HAP-1 (cell line): ENCODE measurements at regions not wholly inside any gene's neighbourhood (a gene's known extent, or its start where the extent isn't known, plus 50 kb on each side); places are given as distances from the start of the nearest gene placed in this dataset.

ENCODE experiments used
- DNase-seq, 2 experiments: peaks; one replicate each; pipeline ENCODE4 v3.0.0-alpha.2; 2016 to 2020; ENCODE audit warnings: low spot score in 2 of 2
- H3K27me3 ChIP-seq: fragments of 250-450 bp; sonication (Bioruptor Pico); 2 replicates; pipeline ENCODE4 v1.5.1; 2020; ENCODE audit warnings: low read depth, mild to moderate bottlenecking, moderate library complexity
- H3K36me3 ChIP-seq: fragments of 250-450 bp; sonication (Bioruptor Pico); replicated peaks from 2 replicates; pipeline ENCODE4 v1.5.1; 2020; ENCODE audit warnings: mild to moderate bottlenecking
- H3K4me1 ChIP-seq: fragments of 250-450 bp; sonication (Bioruptor Pico); 2 replicates; pipeline ENCODE4 v1.5.1; 2020; ENCODE audit warnings: mild to moderate bottlenecking
- H3K4me3 ChIP-seq: fragments of 250-450 bp; sonication (Bioruptor Pico); 2 replicates; pipeline ENCODE4 v1.5.1; 2020; ENCODE audit warnings: mild to moderate bottlenecking, moderate library complexity
- H3K9me3 ChIP-seq: fragments of 250-450 bp; sonication (Bioruptor Pico); 2 replicates; pipeline ENCODE4 v1.5.1; 2020; ENCODE audit warnings: mild to moderate bottlenecking, moderate library complexity
- in situ Hi-C: fragments of 300-500 bp; cut with MboI; formaldehyde crosslinking; loops from 3 replicates; pipeline ENCODE4 v1.14.3; 2020; ENCODE audit warnings: low sequenced_read_pairs, inconsistent platforms, mixed read lengths

DNA sequence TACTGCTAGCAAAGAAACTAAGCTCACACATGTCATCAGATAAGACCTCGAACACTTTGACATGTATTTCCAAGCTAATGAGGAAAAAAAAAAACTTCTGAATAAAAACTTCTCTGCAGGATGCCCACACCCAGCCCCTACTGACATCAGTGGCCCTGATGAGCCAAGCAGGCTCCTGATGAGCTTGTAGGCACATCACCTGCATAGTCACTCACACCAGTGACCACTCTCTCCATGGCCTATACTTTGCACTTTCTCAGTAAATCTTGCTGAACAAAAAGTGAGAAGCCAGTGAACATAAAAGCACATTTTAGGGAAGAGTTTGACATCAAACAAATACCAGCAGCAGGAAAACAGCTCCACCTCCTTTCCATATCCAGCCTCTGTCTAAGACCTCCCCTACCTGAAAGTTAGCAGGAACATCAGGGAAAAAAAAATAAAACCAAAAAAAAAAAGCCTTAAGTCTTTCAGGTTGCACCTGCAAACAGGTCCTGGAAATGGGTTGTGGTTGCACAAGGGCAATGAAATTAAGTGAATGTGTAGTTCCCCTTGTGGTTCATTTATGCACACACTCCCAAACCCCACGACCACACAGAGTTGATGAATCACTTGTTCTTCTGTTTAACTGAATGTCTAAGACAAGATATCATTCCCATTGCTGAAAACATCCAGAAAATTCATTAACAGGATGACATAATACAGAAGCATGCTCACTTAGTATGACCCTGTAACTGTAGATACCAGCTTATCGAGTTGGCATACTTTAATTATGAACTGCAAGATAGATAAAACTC lies 205.2 kb upstream of the PDE1C start:
- Histone ChIP-seq H3K36me3 (no peaks in the 10 kb centered on the region), H3K9me3 (no peaks in the 10 kb centered on the region), H3K27me3 (peaks cover 5% of the 10 kb centered on the region; the same call in 1 of the 2 replicates), H3K4me3 (no peak overlapping the region), H3K4me1 (no peaks in the 10 kb centered on the region)
- in situ Hi-C loops, result no loop called here
- no peak for DNase-seq

DNA sequence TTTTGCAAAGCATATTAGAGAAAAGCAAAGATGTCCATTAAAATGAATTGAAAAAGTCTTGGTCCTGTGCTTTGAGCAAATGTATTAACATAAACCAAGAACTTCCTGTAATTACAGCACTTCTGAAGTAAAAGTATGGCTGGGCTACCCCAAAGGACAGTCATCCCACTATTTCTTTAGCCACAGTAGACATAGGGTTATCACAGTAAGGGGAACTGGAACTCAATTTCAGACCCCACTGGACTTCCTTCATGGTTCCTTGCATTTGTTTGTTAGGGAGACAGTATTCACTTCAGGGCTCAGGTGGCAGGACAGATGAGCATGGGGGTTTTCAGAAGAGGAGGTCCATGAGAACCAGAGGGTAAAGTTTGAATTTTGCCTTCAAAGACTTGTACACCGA lies 203.1 kb upstream of the PDE1C start:
- Histone ChIP-seq H3K4me3 (no peak overlapping the region), H3K27me3 (peaks cover 2% of the 10 kb centered on the region; the same call in 1 of the 2 replicates), H3K9me3 (no peaks in the 10 kb centered on the region), H3K36me3 (no peaks in the 10 kb centered on the region), H3K4me1 (no peaks in the 10 kb centered on the region)
- DNase-seq, result no peak
- in situ Hi-C loops, result no loop called here

DNA sequence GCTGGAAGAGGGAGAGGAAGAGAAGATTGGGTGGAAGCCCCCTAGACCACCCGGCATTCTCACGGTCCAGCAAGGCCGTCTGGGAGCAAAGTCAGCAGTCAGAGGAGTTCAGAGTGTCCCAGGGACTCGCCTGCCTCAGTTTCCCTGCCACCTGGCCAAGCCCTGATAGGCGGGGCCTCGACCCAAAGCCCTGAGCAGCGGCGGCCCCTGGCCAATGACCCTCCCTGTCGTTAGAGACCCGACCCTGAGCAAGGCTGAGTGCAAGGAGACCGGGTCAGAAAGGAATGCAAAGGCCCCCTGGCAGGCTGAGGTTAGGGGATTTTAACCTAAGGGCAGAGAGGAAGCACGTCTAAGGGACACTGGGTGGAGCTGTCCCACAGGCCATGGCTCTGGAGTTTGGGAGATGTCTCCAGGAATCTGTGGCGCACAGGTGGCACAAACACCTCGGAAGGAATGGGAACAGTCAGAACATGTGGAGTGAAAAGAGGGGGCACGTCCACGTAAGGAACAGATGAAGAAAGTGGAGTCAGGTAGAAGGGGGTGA lies 196.8 kb upstream of the PDE1C start:
- in situ Hi-C loops, result no loop called here
- Histone ChIP-seq H3K9me3 (no peaks in the 10 kb centered on the region), H3K4me1 (no peaks in the 10 kb centered on the region), H3K4me3 (no peak overlapping the region), H3K27me3 (no peaks in the 10 kb centered on the region), H3K36me3 (no peaks in the 10 kb centered on the region)
- no peak for DNase-seq

DNA sequence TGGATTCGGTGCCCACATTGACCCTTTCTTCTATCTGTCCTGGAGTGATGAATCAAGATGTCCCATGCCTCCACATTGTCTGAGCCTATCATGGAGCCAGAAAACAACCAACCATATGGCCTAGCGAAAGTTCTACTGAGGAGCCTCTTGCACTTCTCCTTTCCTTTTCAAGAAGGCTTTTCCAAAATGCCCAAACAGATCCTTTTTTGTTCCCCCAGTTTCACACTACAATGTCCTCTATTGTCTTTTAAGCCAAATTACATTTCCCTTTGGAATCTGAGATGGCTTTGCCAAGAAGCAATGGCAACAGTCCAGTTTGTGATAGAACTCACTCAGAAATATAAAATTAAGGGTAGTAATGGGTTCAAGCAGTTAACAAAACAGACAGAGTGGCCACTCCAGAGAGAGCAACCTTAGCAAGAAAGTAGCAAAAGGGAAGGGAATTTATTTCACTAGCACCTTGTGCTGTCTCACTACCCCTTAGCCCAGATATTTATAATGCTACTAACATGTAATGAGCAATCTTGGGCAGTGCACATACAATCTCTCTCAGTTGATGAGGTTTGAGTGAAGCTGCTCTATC lies 194.6 kb upstream of the PDE1C start:
- no peak overlapping the region for H3K4me3 ChIP-seq
- no peaks in the 10 kb centered on the region for H3K36me3 ChIP-seq
- no peak for DNase-seq
- H3K4me1 ChIP-seq, result no peaks in the 10 kb centered on the region
- no peaks in the 10 kb centered on the region for H3K27me3 ChIP-seq
- no peaks in the 10 kb centered on the region for H3K9me3 ChIP-seq
- in situ Hi-C loops, result no loop called here

DNA sequence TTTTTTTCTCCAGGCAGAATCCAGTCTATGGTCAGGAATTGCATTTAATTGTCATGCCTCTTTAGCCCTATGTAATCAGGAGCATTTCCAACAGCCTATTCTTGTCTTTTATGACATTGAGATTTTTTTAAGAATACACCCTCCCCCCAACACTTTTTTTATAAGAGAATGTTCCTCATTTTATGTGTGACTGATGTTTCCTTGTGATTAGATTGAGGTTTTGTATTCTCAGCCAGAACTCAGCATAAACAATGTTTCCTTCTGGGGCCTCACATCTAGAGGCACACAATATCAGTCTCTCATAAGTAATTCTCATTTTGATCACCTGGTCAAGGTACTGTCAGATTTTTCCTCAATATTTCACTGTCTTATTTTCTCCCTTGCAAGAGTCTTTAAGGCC lies 193.4 kb upstream of the PDE1C start:
- DNase-seq, result no peak
- in situ Hi-C loops, result no loop called here
- Histone ChIP-seq H3K4me3 (no peak overlapping the region), H3K4me1 (no peaks in the 10 kb centered on the region), H3K9me3 (no peaks in the 10 kb centered on the region), H3K27me3 (no peaks in the 10 kb centered on the region), H3K36me3 (no peaks in the 10 kb centered on the region)

DNA sequence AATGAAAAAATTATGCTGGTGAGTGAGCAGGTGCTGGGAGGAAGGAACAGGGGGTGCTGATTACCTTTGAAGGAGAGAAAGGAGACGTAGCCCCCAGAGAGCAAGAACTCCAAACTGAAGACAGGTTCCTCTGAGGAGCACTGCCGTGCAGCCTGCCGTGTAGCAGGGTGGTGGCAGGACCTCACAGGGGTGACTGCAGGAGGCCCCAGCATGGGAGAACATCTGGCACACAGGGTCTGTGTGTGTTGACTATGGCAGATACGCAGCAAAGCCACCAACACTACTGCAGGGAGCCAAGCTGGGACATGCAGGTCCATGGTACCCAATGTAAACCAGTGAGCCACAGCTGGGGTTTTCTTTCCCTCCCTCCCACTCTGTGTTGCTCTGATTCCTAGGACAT lies 192.1 kb upstream of the PDE1C start:
- in situ Hi-C loops, result no loop called here
- Histone ChIP-seq H3K36me3 (no peaks in the 10 kb centered on the region), H3K9me3 (no peaks in the 10 kb centered on the region), H3K4me3 (no peak overlapping the region), H3K27me3 (no peaks in the 10 kb centered on the region), H3K4me1 (no peaks in the 10 kb centered on the region)
- DNase-seq, result no peak

DNA sequence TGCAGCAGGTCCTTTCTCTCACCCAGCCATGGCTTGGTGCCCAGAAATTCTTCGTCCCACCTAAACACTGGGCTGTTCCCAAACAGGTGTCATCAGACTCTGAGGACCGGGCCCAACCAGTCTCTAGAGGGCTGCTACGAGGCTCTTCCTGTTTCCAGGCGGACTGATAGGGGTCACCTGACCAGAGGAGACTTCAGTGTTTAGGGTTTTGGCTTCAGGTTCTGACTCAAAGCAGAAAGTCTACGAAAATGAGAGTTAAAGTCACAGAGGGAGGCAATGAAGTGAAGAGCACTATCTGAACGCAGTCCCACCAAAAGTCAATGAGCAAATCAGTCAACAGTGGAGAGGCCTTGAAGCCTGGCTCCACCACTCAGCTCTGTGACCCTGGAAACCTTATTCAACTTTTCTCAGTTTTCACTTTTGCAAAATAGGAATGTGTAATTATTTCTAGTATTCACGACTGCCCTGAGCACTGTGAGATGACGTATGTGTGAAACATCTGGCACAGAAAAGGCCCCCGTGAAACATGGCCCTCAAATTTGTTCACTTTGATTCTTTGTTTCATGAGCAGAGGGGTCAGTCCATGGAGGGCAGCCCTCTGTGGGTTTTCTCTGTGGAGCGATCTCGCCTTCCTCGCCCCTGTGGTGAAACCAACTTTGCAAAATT lies 189.9 kb upstream of the PDE1C start:
- Histone ChIP-seq H3K4me3 (no peak overlapping the region), H3K4me1 (no peaks in the 10 kb centered on the region), H3K27me3 (no peaks in the 10 kb centered on the region), H3K9me3 (no peaks in the 10 kb centered on the region), H3K36me3 (no peaks in the 10 kb centered on the region)
- in situ Hi-C loops, result no loop called here
- DNase-seq, result no peak

DNA sequence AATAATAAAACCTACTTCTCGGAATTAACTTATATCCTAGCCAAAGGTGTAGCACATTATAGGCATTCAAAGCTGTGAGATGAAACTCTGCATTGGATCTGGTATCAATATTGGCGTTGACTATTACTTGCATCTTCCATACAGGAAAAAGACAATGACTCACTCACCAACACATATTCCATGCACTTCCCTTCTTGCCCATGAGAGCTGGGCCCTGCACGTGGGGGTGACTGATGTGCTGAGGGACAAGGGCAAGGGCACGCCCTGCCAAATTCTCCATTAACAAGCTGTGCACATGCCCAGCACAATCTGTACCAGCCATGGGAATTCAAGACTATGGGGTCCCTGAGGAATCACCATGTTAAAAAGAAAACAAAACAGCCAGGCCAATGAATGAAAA lies 188.1 kb upstream of the PDE1C start:
- in situ Hi-C loops, result no loop called here
- DNase-seq, result no peak
- no peaks in the 10 kb centered on the region for H3K27me3 ChIP-seq
- no peak overlapping the region for H3K4me3 ChIP-seq
- no peaks in the 10 kb centered on the region for H3K9me3 ChIP-seq
- no peaks in the 10 kb centered on the region for H3K36me3 ChIP-seq
- H3K4me1 ChIP-seq, result no peaks in the 10 kb centered on the region

DNA sequence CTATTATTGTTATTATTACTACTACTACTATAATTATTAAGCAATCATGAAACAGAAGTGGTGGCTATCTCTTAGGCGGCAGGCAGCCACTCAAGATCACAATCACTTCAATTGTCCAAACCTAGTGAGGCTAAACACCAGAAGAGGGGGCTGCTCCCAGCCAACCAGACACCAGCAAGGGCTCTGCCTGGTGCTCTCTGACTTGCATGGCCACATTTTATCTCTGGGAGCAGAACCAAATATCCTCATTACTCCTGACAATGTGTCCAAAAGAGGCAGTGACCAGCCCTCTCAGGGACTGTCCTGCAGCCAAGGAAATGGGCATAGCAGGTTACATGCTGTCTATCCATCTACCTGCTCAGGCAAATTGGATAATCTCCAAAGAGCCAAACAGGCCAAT lies 187.4 kb upstream of the PDE1C start:
- Histone ChIP-seq H3K27me3 (no peaks in the 10 kb centered on the region), H3K4me3 (no peak overlapping the region), H3K4me1 (no peaks in the 10 kb centered on the region), H3K9me3 (no peaks in the 10 kb centered on the region), H3K36me3 (no peaks in the 10 kb centered on the region)
- in situ Hi-C loops, result no loop called here
- DNase-seq, result no peak

DNA sequence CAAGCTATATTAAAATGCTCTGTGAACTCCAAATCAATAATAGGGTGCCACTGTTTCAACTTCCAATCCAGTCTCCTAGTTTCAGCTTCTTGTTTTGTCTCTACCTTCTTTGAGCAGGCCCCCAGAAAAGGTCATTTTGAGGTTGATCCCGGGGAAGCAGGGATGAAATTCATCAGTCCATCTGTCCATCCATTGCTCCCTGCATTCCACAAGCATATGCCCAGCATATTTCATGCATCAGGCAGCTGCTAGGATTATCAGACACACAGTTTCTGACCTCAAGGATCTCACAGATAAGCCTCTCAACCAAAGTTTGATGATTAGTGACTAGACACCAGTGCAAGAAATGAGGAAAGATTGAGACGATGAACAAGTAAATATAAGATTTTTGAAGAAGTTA lies 186.6 kb upstream of the PDE1C start:
- no peaks in the 10 kb centered on the region for H3K36me3 ChIP-seq
- in situ Hi-C loops, result no loop called here
- DNase-seq, result no peak
- no peak overlapping the region for H3K4me3 ChIP-seq
- H3K4me1 ChIP-seq, result no peaks in the 10 kb centered on the region
- no peaks in the 10 kb centered on the region for H3K9me3 ChIP-seq
- H3K27me3 ChIP-seq, result no peaks in the 10 kb centered on the region

DNA sequence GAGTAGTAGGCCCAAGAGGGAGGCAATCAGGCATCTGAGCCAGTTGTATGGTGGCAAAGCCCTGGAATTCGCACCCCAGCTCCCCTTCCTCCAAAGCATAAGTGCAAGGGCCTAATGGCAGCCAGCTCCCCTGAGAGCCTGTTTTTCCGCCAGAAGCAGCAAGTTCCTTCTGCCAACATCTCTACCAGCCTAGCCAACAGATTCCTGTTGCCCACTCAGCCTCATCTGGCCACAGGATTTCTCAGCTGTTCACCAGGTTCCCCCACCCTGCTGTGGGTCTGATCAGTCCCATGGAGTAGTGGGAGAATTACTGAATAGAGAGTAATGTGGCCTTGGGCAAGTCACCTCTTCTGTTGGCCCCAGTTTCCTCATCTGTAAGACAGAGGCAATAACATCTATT lies 186.2 kb upstream of the PDE1C start:
- DNase-seq, result no peak
- in situ Hi-C loops, result no loop called here
- H3K27me3 ChIP-seq, result no peaks in the 10 kb centered on the region
- H3K36me3 ChIP-seq, result no peaks in the 10 kb centered on the region
- H3K4me1 ChIP-seq, result no peaks in the 10 kb centered on the region
- H3K9me3 ChIP-seq, result no peaks in the 10 kb centered on the region
- H3K4me3 ChIP-seq, result no peak overlapping the region

DNA sequence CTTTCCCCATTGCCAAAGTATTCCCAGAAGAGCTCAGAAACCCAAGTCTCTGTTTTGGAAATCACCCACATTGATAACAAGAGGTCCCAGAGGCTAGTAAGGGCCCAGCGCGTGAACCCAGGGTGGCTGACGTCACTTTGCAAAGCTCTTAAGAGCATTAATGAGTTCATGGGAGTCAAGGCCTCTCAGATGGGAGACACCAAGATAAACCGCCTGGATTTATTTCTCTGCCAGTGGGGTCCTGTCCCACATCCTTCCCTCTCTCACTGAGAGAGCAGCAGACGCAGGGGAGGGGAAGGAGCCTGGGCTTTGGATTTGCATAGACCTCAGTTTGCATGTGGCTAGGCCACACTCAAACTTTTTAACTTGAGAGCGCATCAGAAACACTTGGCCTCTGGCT lies 184.8 kb upstream of the PDE1C start:
- no peak for DNase-seq
- H3K4me1 ChIP-seq, result no peaks in the 10 kb centered on the region
- no peaks in the 10 kb centered on the region for H3K36me3 ChIP-seq
- in situ Hi-C loops, result no loop called here
- H3K9me3 ChIP-seq, result no peaks in the 10 kb centered on the region
- H3K27me3 ChIP-seq, result no peaks in the 10 kb centered on the region
- H3K4me3 ChIP-seq, result no peak overlapping the region

DNA sequence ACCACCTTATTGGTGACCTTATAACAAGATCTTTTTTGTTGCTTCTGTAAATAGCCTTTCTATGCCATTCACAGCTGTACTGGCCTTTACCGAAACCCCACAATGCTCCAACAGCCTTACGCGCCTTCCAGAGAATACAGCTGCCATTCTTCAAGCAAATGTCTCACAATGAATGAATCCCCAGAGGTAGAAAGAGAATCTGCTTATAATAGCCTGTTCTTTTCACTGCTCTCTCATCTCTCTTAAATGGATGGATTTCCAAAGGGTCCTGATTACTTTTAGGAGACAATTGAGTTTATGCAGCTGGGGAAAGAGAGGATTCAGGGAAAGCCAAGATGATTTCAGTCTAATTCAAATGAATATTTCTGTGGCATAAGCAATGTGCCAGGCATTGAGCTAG lies 183.1 kb upstream of the PDE1C start:
- in situ Hi-C loops, result no loop called here

DNA sequence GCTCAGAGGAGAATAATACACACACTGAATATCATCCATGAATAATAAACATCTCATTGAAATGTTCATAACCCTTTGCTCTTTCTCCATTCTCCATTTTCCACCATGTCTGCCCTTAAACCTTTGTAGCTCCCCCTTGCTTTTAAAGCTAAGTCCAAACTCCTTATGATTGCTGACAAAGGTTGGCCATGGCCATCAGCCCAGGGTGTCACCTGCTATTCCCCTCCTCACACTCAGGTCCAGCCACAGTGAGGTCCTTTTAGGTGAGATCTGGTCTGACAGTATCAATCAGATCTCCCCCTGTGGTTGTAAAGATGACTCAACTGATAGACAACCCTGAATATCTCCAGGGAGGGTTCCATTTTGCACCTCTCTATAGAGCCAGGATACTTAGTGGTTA lies 181.5 kb upstream of the PDE1C start:
- no peak overlapping the region for H3K4me3 ChIP-seq
- no peaks in the 10 kb centered on the region for H3K9me3 ChIP-seq
- no peaks in the 10 kb centered on the region for H3K36me3 ChIP-seq
- no peaks in the 10 kb centered on the region for H3K4me1 ChIP-seq
- no peak for DNase-seq
- in situ Hi-C loops, result no loop called here
- H3K27me3 ChIP-seq, result no peaks in the 10 kb centered on the region

More for the DNA sequence above, 183.1 kb upstream of the PDE1C start:
- no peaks in the 10 kb centered on the region for H3K9me3 ChIP-seq
- no peaks in the 10 kb centered on the region for H3K4me1 ChIP-seq
- no peak for DNase-seq
- no peaks in the 10 kb centered on the region for H3K36me3 ChIP-seq
- no peak overlapping the region for H3K4me3 ChIP-seq
- no peaks in the 10 kb centered on the region for H3K27me3 ChIP-seq
